NCI-H446 (cell line): ENCODE measurements at regions not wholly inside any gene's neighbourhood (a gene's known extent, or its start where the extent isn't known, plus 50 kb on each side); places are given as distances from the start of the nearest gene placed in this dataset.

ENCODE experiments used
- DNase-seq, 2 experiments: peaks; one replicate each; lab custom pipeline; 2025; lab: John Stamatoyannopoulos, UW

DNA sequence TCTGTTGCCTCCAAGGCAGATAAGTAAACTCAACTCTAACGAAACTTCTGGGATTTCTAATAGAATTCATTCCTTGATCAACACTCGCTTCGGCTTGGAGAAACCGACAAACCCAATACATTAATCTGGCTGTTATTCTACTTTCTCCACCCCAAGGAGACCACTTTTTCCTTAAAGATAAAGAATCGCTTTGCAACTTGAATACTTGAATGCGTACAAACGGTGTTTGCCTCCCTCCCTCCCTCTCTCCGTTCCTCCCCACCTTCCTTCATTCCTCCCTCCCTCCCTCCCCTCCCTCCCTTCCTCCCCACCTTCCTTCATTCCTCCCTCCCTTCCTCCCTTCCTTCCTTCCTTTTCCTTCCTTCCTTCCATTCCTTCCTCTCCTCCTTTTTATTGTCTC is 432.6 kb downstream of the HAPSTR1 start:
- no peak for DNase-seq

GRCh38 chr16:9525037-9525436 is 433.6 kb downstream of the HAPSTR1 start:
- DNase-seq, result no peak

DNA sequence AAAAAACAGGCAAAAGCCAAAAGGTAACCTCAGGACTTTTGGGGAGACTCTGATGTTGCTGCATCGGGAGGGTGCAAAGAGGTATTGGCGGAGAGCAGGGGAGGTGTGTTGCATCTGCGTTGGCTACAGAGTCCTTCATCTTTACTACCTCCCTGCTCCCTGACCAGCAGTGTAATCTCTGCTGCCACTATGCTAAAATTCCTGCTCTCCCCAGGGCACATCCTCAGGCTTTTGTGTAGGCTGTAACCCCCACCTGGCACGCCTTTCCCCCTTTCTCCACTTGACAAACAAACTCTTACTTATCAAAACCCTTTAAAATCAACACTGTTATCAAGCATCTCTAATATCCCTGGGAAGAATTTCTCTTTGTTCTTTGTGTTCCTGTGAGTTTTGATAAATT is 435.3 kb downstream of the HAPSTR1 start:
- DNase-seq, result no peak

DNA sequence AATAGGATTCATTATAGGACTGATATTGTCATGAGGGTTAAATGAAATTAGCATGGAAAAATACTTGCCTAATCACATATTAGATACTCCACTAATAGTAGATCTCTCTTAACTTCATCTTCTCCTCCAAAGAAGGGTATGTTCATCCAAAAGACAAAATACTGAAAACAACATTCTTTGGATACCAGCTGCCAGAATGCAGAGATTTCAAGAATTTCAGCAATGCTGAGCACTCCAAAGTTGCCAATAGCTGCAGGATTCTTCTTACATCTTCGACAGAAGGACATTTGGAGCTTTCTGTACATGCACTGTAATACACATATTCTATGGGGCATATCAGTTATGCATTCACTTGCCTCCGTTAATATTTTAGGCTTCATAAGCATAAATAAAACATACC is 436.5 kb downstream of the HAPSTR1 start:
- DNase-seq, result no peak

GRCh38 chr16:9528511-9529079 is 437.2 kb downstream of the HAPSTR1 start:
- no peak for DNase-seq

DNA sequence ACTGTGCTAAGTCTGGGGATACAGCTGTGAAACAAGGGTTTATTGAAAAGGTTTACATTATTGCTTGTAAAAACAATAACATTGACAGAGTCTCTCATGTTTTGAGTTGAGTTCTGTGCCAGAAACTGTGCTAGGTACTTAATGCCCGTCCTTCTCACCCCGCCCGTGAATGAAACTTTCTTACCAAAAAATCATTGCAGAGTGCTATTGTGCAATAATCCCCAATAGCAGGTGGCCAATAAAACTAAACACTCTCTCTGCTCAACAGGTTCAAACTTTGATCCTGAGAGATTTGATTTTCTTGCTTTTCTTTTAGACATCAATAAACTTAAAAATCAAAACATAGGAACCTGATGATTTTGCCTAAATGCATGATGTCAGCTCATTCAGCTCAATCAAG is 441.6 kb downstream of the HAPSTR1 start:
- DNase-seq, result no peak

- no peak for DNase-seq
These were observed 443.3 kb downstream of the HAPSTR1 start for GRCh38 chr16:9534759-9535158.

- DNase-seq, result no peak
These were observed 445.5 kb downstream of the HAPSTR1 start for GRCh38 chr16:9536905-9537304.

DNA sequence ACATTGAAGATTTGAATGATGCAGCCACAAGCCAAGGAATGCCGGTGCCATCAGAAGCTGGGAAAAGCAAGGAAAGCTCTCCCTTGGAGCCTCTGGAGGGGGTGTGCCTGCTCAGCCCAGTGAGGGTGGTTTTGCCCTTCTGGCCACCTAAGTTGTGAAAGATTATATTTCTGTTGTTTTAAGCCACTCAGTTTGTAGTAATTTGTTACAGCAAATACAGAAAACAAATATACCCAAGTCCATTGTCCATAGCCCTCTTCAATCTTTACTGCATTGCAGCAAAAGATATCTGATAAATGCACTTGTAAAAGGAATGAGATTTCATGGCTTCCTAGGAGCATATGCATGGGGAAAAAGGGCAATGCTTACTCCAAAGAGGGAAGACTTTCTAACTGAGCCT is 447.9 kb downstream of the HAPSTR1 start:
- DNase-seq, result no peak

- DNase-seq, result no peak
These were observed 450.3 kb downstream of the HAPSTR1 start for GRCh38 chr16:9541723-9542122.

GRCh38 chr16:9542165-9542755 is 450.8 kb downstream of the HAPSTR1 start:
- DNase-seq, result no peak

DNA sequence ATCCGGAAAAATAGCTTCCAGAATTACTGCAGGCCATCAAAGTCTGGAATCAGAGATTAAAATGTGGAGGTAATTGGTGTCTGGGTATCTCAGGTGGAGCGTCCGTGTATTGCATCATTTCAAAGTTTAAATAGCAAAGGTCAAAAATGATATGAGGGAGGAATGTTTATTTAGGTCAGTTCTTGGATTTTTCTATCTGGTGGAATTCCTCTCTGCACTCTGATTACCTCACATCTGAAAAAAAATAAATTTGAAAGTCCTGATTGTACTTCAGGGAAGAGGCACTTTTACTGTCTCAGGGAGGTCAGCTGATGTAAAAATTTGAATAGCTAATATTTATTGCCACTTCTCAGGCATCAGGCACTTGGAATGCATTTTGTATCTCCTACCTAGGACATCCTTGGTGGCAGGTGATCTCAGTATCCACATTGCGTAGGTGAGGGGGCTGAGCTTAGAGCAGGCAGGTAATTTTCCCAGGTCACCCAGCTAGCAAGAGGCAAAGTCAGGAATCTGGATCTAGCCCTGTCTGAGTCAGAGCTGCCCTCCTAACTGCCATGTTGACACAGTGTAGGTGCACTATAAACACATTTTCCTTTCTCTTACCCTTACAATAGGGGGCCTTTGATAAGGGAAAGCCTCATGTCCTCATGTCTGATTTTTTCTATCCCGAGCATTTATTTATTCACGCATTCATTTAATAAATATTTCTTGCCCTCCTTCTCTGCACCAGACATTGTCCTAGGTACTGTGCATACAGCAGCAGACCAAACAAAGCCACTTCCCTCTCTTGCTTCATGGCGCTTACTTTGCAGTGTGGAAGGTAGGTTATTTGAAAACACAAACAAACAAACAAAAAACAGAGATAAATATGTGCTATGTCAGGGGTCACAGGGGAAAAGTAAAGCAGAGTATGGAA is 454.3 kb downstream of the HAPSTR1 start:
- DNase-seq, result no peak

- DNase-seq, result no peak
These were observed 455.0 kb downstream of the HAPSTR1 start for GRCh38 chr16:9546438-9546786.

GRCh38 chr16:9549487-9549886 is 458.0 kb downstream of the HAPSTR1 start:
- no peak for DNase-seq

DNA sequence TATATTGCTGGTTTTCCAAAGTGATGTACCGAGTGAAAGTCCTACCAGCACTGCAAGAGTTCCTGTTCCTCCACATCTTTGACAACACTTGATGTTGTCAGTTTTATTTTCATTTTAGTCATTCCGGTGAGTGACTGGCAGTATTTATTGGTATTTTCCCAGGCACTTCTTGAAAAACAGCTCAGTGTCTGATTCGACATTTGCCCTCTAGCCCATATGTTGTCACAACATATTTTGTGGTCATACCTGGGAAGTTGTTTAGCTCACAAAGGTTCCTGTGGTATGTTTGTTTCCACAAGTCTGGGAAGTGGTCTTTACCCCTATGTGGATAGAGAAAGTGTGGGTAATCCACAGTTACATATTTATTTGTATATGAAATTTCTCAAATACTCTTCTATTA is 463.6 kb downstream of the HAPSTR1 start:
- no peak for DNase-seq

DNA sequence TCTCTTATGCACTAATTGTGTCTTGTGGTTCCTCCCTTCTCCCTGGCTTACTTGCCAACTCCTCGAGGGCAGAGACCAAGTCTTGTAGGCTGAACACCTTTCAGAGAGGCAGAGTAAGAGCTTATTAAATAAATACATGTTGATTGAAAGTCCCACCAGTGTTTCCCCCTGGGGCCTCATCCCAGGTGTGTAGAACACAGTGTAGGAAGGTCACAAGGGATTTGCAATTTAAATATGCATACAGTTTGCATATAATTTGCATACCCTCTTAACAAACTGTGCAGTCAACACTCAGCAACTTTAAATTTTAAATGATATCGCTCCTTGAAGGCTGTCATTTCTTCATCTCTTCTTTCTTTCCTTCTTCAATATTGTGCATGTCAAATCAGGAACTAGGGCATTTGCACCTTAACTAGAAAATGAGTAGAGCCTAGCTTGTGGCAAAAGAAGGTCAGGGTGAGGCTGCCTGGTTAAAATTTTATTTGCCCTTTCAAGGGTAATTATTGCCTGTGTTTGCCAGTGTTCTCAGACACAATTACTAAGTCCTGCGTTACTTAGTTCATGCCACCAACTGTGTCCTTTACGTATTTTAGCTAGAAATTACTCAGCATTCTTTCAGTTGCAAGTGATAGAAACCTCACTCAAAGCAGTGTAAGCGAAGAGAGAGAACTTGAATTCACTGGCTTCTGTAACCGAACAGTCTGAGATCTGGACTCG is 465.7 kb downstream of the HAPSTR1 start:
- DNase-seq, result no peak

DNA sequence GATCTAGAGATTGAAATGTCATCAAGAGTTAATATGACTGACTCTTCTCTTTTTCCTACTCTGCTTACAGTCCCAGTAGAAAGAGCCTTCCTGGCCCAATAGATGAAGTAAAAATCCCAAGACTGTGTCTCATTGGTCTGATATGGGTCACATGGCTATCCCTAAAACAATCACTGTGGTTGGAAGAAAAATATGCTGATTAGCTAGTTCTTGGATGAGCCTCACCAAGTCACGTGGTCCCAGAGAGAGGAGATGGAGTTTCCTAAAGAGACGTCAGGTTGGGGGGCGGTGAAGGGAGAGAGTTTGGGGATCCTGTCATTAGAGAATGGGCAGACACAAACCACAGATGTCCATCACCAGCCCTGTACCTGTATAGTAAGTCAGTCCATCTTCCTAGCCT is 466.3 kb downstream of the HAPSTR1 start:
- no peak for DNase-seq

GRCh38 chr16:9566099-9566498 is 474.7 kb downstream of the HAPSTR1 start:
- DNase-seq, result no peak

DNA sequence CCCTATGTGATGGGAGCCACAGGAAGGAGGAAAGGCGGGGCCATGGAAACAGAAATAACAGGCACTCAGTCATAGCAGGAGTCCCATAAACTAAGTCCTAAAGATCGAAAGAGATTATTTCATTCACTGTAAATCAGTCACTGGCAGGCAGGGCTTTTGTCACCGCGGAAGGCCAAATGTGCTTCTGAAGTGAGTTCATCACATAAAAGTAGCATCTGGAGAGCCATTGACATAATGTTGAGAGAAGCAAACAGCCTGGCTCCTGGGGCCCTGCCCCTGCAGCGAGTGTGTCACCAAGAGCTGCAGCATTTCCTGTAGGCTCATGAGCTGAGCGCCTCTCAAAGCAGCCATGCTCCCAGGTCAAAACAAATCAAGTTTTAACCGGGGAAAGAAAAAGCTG is 476.2 kb downstream of the HAPSTR1 start:
- no peak for DNase-seq

GRCh38 chr16:9568261-9568660 is 476.8 kb downstream of the HAPSTR1 start:
- no peak for DNase-seq

DNA sequence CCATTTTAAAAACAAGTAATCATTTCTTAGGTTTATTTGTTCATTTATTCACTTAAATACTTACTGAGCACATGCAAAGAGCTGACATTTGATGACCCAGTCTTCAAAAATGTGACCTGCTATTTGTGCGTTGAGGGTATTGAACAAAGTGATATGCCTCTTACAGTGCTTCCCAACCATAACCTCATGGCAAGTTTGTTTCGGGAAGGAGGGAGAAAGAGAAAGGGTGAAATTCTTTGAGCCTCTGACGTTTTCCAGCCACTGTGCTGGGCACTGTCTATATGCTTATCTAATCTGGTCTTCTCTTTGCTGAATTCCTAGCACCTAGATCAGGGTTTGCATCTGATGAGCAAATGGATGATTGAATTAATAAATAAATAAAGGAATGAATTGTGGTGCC is 479.1 kb downstream of the HAPSTR1 start:
- DNase-seq, result no peak

- no peak for DNase-seq
These were observed 487.0 kb downstream of the HAPSTR1 start for GRCh38 chr16:9578459-9578858.

GRCh38 chr16:9580025-9580424 is 488.6 kb downstream of the HAPSTR1 start:
- DNase-seq, result no peak
